T-helper 2 cell treated with Interferon-gamma antibody and Interleukin-4, amounts not matched to agents 5 μg/mL and 100 μg/mL, for 36 hours (primary cell): ENCODE measurements at regions not wholly inside any gene's neighbourhood (a gene's known extent, or its start where the extent isn't known, plus 50 kb on each side); places are given as distances from the start of the nearest gene placed in this dataset.

Experiments
- DNase-seq: peaks from one replicate; pipeline ENCODE4 v3.0.0; 2021; ENCODE audit warnings: low spot score
- H3K27ac Mint-ChIP-seq: one replicate; pipeline ENCODE4 v1.8.0; 2021; ENCODE audit warnings: mild to moderate bottlenecking, mixed read lengths
- H3K27me3 Mint-ChIP-seq: one replicate; pipeline ENCODE4 v1.8.0; 2021; ENCODE audit warnings: low read depth, mixed read lengths
- H3K36me3 Mint-ChIP-seq: one replicate; pipeline ENCODE4 v1.8.0; 2021; ENCODE audit warnings: low read depth, mixed read lengths
- H3K4me1 Mint-ChIP-seq: one replicate; pipeline ENCODE4 v1.8.0; 2021; ENCODE audit warnings: low read depth, mixed read lengths
- H3K4me3 Mint-ChIP-seq: one replicate; pipeline ENCODE4 v1.8.0; 2022; ENCODE audit warnings: mild to moderate bottlenecking, moderate library complexity, mixed read lengths
- H3K9me3 Mint-ChIP-seq: one replicate; pipeline ENCODE4 v1.8.0; 2021; ENCODE audit warnings: mixed read lengths

- no peak overlapping the region for H3K4me3 Mint-ChIP-seq
- no peak for DNase-seq
Observed at GRCh38 chr17:79369532-79369931, 241.3 kb downstream of the RBFOX3 start.

GRCh38 chr17:79369001-79369400 is 241.8 kb downstream of the RBFOX3 start:
- no peaks in the 10 kb centered on the region for H3K9me3 Mint-ChIP-seq
- no peak for DNase-seq
- H3K4me1 Mint-ChIP-seq = no peaks in the 10 kb centered on the region
- no peak overlapping the region for H3K27ac Mint-ChIP-seq
- H3K4me3 Mint-ChIP-seq = no peak overlapping the region
- no peaks in the 10 kb centered on the region for H3K27me3 Mint-ChIP-seq
- no peaks in the 10 kb centered on the region for H3K36me3 Mint-ChIP-seq

More at GRCh38 chr17:79369532-79369931, 241.3 kb downstream of the RBFOX3 start:
- Mint-ChIP-seq H3K27ac (no peak overlapping the region), H3K4me1 (no peaks in the 10 kb centered on the region), H3K36me3 (no peaks in the 10 kb centered on the region), H3K27me3 (no peaks in the 10 kb centered on the region), H3K9me3 (no peaks in the 10 kb centered on the region)

DNA sequence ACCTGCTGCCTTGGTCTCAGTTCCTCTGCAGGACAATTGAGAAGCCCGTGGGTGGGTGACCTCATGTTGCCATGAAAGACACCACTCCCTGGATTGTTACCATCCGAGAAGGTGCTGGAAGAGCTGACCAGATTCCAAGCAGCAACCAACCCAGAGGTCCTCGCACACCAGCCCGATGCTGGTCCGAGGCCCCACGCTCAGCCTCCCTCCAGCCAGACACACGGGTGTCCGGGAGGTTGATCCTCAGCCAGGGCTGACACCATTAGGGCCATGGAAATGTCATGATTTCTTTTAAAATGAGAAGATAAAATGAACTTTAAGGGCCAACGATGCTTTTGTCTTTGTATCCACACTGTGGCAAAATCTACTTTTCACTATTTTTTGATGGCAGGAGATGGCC is 242.3 kb downstream of the RBFOX3 start:
- Mint-ChIP-seq H3K4me1 (no peaks in the 10 kb centered on the region), H3K9me3 (no peaks in the 10 kb centered on the region), H3K27ac (no peak overlapping the region), H3K4me3 (no peak overlapping the region), H3K36me3 (no peaks in the 10 kb centered on the region), H3K27me3 (no peaks in the 10 kb centered on the region)
- no peak for DNase-seq

DNA sequence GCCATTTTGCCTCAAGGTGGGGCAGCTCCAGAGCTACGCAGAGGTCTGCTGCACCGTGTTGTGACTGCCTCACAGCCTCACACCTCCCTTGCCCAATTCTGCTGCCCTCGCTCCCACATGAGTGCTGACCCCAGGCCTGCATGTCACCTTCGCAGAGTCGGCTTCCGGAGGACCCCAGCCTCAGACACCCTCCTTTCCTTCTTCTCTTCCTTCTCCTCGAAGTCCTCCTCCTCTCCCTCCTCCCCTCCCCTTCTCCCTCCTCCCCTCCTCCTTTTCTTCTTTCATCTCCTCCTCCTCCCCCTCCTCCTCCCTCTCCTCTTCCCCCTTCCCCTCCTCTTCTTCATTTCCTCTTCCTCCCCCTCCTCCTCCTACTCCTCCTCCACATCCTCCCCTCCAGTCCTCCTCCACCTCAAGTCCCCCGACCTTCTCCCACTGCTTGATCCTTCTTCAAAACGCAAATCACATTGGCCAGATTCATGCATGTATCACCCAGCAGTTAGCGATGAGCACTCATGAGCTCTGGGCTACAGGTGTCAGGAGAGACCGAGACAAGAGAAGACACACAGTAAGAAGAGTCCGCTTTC is 243.8 kb downstream of the RBFOX3 start:
- H3K4me1 Mint-ChIP-seq = no peaks in the 10 kb centered on the region
- H3K27ac Mint-ChIP-seq = no peak overlapping the region
- H3K27me3 Mint-ChIP-seq = no peaks in the 10 kb centered on the region
- no peak overlapping the region for H3K4me3 Mint-ChIP-seq
- no peaks in the 10 kb centered on the region for H3K9me3 Mint-ChIP-seq
- no peak for DNase-seq
- H3K36me3 Mint-ChIP-seq = no peaks in the 10 kb centered on the region

GRCh38 chr17:79365836-79366770 is 244.7 kb downstream of the RBFOX3 start:
- H3K27ac Mint-ChIP-seq = no peak overlapping the region
- no peak overlapping the region for H3K4me3 Mint-ChIP-seq
- DNase-seq = no peak
- H3K36me3 Mint-ChIP-seq = no peaks in the 10 kb centered on the region
- H3K9me3 Mint-ChIP-seq = no peaks in the 10 kb centered on the region
- H3K4me1 Mint-ChIP-seq = no peaks in the 10 kb centered on the region
- H3K27me3 Mint-ChIP-seq = no peaks in the 10 kb centered on the region

- Mint-ChIP-seq H3K27ac (no peak overlapping the region), H3K4me1 (no peaks in the 10 kb centered on the region), H3K9me3 (no peaks in the 10 kb centered on the region), H3K36me3 (no peaks in the 10 kb centered on the region), H3K27me3 (no peaks in the 10 kb centered on the region), H3K4me3 (no peak overlapping the region)
- DNase-seq = no peak
Observed at GRCh38 chr17:79365351-79365750, 245.5 kb downstream of the RBFOX3 start.

DNA sequence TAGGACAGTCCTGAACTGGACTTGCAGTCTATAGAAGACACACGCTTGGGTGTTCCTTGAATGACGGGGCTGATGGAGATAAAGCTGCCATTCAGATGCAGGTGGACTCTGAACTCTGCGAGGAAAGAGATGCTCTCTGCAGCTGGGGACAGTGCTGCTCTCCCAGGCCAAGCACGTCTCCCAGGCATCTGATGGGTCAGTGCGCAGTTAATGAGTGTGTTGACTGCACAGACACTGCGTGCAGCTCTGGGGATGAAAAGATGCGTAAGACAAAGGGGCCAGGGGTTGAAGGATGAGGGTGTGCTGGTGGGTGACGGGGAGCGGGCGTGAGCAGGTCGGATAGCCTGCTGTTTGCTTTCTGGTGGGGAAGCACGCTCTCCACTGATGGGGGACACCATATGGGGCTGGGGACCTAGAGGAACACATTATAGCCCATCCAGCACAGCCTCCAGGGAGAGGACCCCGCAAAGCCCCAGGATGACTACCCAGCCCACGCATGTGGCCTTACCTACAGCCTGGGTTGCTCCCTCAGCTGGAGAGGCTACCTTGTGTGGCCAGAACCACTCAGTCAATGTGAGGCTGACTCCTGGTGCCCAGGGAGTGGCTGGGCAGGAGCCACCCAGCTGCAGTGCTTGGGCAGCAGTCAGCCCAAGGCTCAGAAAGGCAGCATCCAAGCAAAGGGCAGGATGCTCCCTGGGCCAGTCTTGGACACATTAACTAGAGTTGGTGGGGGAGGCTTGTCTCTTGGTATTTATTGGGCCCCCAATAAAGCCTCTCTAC is 246.3 kb downstream of the RBFOX3 start:
- no peaks in the 10 kb centered on the region for H3K4me1 Mint-ChIP-seq
- H3K36me3 Mint-ChIP-seq = no peaks in the 10 kb centered on the region
- no peak overlapping the region for H3K4me3 Mint-ChIP-seq
- H3K27me3 Mint-ChIP-seq = no peaks in the 10 kb centered on the region
- H3K9me3 Mint-ChIP-seq = no peaks in the 10 kb centered on the region
- no peak for DNase-seq
- H3K27ac Mint-ChIP-seq = no peak overlapping the region

DNA sequence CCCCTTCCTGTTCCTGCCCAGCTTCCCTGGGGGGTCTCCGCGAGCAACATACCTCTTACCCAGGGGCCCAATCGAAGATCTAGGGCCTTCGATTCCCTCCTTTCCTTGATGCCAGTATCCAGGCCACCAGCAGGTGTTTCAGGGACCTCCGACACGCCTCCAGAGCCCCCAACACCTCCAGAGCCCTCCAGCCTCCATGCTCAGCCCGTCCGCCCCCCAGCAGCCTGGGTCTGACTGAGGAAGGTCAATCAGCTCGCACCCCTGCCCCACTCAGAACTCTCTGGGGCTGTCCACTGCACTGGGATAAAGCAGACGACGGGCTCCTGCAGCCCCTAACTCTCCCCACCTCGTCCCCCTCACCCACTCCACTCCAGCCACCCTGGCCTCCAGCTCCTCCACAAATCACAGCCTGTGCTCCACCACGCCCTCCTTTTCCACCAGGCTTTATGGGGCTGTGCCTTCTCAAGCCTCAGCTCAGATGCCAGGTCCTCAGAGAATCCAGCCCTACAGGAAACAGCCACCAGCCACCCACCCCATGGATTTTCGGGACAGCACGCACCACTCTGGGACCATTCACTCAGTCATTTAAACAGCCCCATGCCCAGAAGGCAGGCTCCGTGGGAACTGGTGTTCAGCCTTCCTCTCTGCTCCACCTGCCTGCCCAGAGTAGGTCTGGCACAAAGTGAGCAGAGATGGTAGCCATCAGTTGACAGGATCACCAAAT is 247.1 kb downstream of the RBFOX3 start:
- Mint-ChIP-seq H3K27ac (no peak overlapping the region), H3K36me3 (no peaks in the 10 kb centered on the region), H3K4me1 (no peaks in the 10 kb centered on the region), H3K4me3 (no peak overlapping the region), H3K9me3 (no peaks in the 10 kb centered on the region), H3K27me3 (no peaks in the 10 kb centered on the region)
- DNase-seq = no peak

- no peaks in the 10 kb centered on the region for H3K36me3 Mint-ChIP-seq
- no peaks in the 10 kb centered on the region for H3K27me3 Mint-ChIP-seq
- H3K9me3 Mint-ChIP-seq = no peaks in the 10 kb centered on the region
- H3K27ac Mint-ChIP-seq = no peak overlapping the region
- DNase-seq = no peak
- H3K4me3 Mint-ChIP-seq = no peak overlapping the region
- H3K4me1 Mint-ChIP-seq = no peaks in the 10 kb centered on the region
Observed at GRCh38 chr17:79362772-79363305, 248.0 kb downstream of the RBFOX3 start.

GRCh38 chr17:79361873-79362771 is 248.7 kb downstream of the RBFOX3 start:
- Mint-ChIP-seq H3K36me3 (no peaks in the 10 kb centered on the region), H3K9me3 (no peaks in the 10 kb centered on the region), H3K4me3 (no peak overlapping the region), H3K27me3 (no peaks in the 10 kb centered on the region), H3K4me1 (no peaks in the 10 kb centered on the region), H3K27ac (no peak overlapping the region)
- DNase-seq = no peak

- Mint-ChIP-seq H3K27me3 (no peaks in the 10 kb centered on the region), H3K4me3 (no peak overlapping the region), H3K4me1 (no peaks in the 10 kb centered on the region), H3K9me3 (no peaks in the 10 kb centered on the region), H3K27ac (no peak overlapping the region), H3K36me3 (no peaks in the 10 kb centered on the region)
- no peak for DNase-seq
Observed at GRCh38 chr17:79361221-79361734, 249.6 kb downstream of the RBFOX3 start.

- H3K9me3 Mint-ChIP-seq = no peaks in the 10 kb centered on the region
- DNase-seq = no peak
- H3K27me3 Mint-ChIP-seq = no peaks in the 10 kb centered on the region
Observed at GRCh38 chr17:79360196-79360595, 250.7 kb downstream of the RBFOX3 start.

More at GRCh38 chr17:79360196-79360595, 250.7 kb downstream of the RBFOX3 start:
- Mint-ChIP-seq H3K4me1 (no peaks in the 10 kb centered on the region), H3K4me3 (no peak overlapping the region), H3K36me3 (no peaks in the 10 kb centered on the region), H3K27ac (no peak overlapping the region)
